ENCODE measurements at regions not wholly inside any gene's neighbourhood (a gene's known extent, or its start where the extent isn't known, plus 50 kb on each side); places are given as distances from the start of the nearest gene placed in this dataset.

- TF ChIP-seq CTCF (IDR thresholded peaks at IDR 0.05) = no peak
- ATAC-seq (ENCODE audit: low FRiP score) (no peak), DNase-seq (ENCODE audit: low spot score) (no peak)
Measured at GRCh38 chr1:34582356-34582755, 172.5 kb upstream of the GJB5 start.

- no peak for TF ChIP-seq CTCF (IDR thresholded peaks at IDR 0.05)
- ATAC-seq (ENCODE audit: low FRiP score) = no peak
Measured at GRCh38 chr1:34587761-34588160, 167.1 kb upstream of the GJB5 start.

GRCh38 chr1:34590211-34590623 lies 164.6 kb upstream of the GJB5 start:
- TF ChIP-seq CTCF (IDR thresholded peaks at IDR 0.05) = no peak
- ATAC-seq (ENCODE audit: low FRiP score) (no peak), DNase-seq (ENCODE audit: low spot score) (no peak)

More at GRCh38 chr1:34587761-34588160, 167.1 kb upstream of the GJB5 start:
- no peak for DNase-seq (ENCODE audit: low spot score)

- DNase-seq (ENCODE audit: low spot score) (no peak), ATAC-seq (ENCODE audit: low FRiP score) (no peak)
- TF ChIP-seq CTCF (IDR thresholded peaks at IDR 0.05) = no peak
Measured at GRCh38 chr1:34591751-34592629, 162.9 kb upstream of the GJB5 start.

GRCh38 chr1:34597877-34598514 lies 156.9 kb upstream of the GJB5 start:
- DNase-seq (ENCODE audit: low spot score) = peak; percentile 57
- no peak for ATAC-seq (ENCODE audit: low FRiP score)
- no peak for TF ChIP-seq CTCF (IDR thresholded peaks at IDR 0.05)

- ATAC-seq (ENCODE audit: low FRiP score) = no peak
- no peak for TF ChIP-seq CTCF (IDR thresholded peaks at IDR 0.05)
- DNase-seq (ENCODE audit: low spot score) = no peak
Measured at GRCh38 chr1:34602907-34603306, 151.9 kb upstream of the GJB5 start.

All from omental fat pad (tissue), 3 donors.